Stimulated activated CD4-positive, alpha-beta T cell treated with anti-CD3 and anti-CD28 coated beads, TNF-alpha, amount 100 ng/mL, for 48 hours (primary cell): ENCODE measurements at regions not wholly inside any gene's neighbourhood (a gene's known extent, or its start where the extent isn't known, plus 50 kb on each side); places are given as distances from the start of the nearest gene placed in this dataset.

Experiments used
- DNase-seq, 3 donors: peaks; one replicate each; pipeline ENCODE4 v3.0.0-alpha.2; 2020; ENCODE audit warnings: low read depth in 3 of 3

DNA sequence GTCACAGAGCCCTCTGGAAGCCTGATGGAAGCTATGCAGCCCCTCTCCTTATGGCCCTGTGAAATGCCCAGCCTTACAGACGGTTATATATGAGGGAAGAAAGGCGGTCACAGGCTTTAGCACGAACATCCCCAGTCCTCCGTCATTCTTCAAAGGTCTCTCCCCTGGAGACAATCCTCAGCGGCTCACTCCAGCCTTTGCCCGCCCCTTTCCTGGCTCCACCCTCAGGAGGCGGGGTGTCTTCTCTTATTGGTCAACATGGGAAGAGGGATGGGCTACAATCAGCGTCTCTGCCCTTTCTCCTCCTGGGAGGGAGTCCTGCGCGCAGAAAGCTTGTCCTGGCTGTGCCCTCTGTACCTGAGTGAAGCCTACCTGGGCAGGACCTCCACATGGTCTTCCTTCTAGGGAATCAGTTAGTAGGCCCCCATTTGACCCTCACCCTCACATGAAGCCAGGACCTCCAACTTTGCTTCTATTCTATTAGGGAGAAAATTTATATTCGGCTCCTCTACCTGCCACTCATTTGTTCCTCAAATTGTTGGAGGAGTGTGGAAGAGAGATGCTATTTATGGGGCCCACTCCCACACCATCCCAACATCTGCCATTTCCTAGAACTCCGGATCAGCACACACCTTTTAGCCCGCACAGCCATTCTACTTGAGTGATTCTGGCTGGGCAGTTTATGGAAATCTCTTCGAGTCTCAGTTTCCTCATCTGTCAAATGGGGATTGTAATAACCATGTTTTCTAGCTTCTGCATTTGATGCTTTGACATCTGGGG is 112.9 kb upstream of the SLC6A11 start:
- DNase-seq: no peak

DNA sequence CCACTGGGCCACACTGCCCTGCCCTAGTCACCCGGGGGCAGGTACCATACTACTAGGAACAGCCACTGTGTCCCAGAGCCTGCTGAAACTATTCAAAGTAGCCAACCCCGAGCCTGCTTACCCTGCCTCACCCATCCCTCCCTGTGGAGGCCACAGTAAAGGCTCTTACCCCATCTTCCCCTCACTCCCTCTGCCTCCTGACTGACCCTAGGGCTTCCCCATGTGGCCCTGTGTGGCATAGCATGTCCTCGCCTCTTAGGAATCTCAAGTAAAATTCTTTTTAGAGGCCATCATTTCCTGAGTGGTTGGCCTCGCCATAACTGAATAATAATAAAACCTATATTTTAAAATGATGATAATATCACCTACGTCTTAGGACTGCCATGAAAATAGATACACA is 112.2 kb upstream of the SLC6A11 start:
- no peak for DNase-seq

DNA sequence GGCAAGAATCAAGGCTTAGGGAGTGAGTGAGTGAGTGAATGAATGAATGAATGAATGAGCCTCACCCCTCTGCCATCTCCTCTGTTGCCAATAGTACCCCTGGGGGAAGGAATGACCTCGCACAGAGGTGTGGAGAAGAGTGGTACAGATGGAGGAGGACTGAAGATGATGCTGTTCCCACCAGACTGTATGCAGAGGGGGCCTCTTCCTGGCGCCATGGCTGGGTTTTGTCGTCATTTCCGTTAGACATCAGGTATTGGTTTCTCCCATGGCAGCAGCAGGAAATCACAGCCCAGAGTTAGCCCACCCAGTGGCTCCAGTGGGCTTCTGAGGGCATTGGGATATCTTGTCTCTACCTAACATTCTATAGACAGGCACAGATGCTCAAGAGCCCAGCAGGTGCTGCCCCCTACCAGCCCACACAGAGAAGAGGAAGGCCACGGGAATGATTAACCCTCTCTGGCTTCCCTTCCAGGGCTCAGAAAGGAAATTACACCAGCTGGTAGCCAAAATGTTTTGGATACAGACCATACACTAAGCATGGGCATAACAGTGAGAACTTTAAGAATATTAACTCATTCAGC is 109.8 kb upstream of the SLC6A11 start:
- no peak for DNase-seq

DNA sequence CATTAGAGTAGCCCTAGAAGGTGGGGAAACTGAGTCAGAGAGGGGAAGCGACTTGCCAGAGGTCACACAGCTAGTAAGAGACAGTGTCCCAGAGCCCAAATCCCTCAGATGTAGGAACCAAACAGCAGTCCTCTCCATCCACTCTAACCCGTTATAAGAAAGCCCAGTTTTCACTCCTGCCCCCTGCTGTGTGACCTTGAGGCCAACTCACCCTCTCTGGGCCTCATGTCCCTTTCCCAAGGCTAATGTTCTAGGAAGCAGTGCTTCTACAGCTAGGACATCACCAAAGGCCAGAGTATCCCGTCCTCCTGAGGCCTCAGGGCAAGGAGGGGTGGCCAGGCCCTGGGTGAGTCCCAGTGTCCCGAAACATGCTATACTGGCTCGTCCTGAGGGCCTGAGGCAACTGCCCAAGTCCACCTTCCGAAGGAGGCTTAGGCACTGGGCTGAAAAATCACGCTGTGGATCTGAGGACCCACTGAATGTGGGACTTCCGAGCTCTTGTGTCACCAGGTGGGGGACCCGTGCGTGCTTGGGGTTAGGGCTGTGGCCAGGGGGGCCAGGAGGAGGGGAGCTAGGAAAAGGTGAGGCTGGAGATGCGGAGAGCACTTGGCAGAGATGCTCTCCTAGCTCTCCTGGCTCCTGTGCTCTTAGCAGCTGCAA is 109.2 kb upstream of the SLC6A11 start:
- DNase-seq: no peak

DNA sequence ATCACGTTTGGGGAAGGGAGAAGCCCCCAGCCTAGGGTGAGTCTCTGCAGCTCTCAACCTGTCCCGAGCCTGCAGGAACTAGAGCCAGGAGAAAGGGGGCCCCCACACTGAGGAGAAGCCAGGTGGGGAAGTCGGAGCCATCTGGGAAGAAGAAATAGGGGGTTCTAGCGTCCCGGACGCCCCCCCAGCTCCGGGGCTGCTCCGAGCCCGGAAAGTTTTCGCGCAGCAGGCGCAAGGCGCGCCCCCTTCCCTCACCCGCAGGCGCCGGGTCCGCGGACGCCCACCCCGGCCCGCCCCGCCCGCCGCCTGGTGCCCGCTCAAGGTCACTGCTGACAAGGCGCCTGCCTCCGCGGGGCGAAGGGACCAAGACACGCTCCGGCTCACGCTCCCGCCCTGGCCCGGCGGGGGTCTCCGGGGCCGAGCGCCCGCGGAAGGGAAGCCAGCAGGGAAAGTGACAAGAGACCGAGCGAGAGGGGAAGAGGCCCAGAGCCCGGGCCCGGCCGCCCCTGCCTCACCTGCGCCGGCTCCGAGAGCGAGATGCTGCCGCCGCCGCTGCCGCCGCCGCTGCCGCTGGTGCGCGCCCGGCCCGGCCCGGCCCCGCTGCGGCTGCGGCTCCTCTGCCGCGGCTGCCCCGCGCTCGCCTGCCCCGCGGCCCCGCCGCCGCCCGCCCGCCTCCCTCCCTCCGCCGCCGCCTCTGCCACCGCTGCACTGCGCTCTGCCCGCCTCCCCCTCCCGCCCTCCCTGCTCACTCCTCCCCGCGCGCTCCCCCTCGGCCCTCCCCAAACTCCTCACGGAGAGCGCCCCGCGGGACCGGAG is 108.4 kb upstream of the SLC6A11 start:
- DNase-seq: no peak

DNA sequence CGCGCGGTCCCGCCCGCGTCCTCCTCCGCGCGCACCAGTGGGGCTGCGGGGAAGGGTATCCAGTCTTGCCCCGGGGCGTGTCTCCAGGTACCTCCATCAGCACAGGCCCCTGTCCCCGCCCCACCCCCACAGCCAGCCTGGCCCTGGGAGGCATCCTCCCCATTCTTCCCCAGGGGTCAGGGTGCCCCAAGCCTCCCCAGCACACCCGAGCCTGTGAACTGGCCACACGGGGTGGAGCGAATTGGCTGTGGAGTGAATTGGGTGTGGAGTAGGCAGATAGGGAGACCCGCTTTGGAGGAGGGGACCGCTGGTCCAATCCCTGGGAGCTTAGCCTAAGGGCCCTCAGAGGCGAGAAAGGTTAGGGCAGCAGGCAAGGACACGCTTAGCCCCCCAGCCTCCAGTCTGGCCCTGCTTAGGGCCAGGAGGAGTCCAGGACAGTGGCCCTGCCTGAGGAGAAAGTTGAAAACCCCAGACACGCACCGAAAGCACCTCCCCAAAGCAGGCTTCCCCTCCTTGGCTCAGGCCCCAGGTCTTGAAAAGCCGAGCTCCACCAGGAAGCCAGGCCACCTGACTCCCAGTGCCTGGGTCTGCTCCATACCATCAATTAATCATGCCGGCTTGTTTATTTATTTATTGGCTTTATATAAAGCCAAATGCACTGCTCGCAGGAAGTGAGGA is 107.7 kb upstream of the SLC6A11 start:
- no peak for DNase-seq

DNA sequence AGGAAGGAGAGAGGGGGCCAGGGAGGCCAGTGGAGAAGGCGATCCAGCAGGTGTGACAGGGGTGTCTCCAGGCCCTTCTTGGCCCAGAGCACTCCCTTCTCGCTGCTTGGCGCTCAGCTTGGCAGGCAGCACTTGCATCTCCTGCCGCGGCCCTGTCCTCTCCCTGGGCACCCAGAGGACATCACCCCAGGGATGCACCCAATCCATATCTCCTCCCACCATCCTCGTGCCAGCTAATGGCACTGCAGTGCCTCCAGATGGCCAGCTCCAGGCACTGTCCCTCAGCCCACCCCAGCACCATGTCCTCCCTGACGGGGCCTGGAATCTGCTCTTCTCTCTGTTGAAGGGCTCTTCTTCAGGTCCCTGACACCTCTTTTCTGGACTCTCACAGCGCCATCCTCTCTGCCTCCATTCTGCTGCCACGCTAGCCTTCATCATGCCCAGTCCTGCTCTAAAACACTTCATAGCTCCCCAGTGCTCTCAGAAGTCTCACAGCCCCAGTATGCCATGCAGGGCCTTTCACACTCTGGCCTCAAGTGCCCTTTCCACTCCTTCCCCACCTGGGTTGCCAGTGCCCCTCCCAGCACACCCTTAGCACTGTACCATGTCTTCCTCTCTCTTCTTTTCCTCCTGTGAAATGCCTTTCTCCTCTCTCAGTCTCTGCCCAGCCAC is 106.8 kb upstream of the SLC6A11 start:
- no peak for DNase-seq

DNA sequence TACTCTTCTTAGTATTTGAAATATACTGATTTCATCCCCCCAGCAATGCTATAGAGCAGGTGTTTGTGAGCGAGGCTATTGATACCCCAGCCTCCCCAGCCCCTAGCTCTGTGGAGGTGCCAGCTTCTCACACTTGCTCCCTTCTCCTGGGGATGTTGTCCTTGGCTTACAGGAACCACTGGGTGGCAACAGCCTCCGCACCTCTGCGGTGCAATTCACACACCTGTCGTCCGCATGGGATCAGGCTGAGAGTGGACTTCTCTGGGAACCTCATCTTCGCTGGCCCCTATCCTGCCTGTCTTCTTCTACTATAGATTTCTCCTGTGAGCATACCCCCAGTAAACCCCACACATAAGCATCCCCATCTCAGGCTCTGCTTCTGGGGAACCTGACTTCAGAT is 103.9 kb upstream of the SLC6A11 start:
- DNase-seq: no peak

DNA sequence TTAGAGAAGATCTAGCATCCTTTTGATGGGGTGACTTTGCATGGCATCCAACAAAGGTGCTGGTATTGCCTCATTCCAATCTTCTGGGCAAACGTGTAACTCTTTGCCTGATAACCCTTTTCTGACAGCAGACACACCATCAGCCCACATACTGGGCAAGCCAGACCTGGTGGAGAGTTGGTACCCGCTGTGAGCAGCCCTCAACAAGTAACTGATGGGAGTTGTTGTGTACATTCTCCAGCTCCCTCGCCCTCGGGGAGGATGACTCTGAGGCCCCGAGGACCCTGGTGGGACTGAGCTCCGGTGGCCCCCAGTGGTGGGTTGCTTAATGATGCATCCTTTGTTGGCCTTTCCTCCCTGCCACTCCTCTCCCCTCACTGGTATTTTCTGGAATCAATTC is 102.4 kb upstream of the SLC6A11 start:
- no peak for DNase-seq

DNA sequence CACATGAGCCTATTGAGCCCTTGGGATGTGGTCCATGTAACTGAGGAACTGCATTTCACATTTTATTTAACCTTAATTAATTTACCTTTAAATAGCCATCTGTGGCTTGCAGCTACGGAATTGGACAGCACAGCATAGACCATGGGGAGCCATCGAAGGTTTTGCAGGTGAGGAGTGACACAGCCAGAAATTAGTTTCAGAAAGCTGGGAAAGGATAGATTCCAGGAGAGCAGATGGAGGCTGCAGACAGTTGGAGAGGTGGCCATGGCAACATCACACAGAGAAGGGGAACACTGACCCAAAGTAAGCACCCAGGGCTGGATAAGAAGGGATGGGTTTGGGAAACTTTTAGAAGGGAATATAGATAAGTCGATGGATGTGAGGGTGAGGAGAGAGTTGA is 100.1 kb upstream of the SLC6A11 start:
- DNase-seq: no peak

DNA sequence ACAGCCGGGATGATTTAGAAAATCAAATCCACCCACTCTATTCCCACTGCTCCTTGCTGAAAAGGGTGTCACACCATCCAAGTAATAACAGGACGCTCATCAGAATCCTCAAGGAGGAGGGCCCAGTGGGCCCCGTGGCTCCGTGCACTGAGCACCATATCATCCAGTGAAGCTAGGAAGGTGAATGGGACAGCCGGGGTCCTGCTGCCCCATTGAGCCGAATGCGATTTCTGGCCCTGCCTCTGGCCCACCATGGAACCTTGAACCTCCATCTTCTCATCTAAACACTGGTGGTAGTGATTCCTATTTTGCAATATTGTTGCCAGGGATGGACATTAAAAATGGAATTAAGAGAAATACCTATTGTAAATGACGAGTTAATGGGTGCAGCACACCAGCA is 99.1 kb upstream of the SLC6A11 start:
- DNase-seq: no peak

DNA sequence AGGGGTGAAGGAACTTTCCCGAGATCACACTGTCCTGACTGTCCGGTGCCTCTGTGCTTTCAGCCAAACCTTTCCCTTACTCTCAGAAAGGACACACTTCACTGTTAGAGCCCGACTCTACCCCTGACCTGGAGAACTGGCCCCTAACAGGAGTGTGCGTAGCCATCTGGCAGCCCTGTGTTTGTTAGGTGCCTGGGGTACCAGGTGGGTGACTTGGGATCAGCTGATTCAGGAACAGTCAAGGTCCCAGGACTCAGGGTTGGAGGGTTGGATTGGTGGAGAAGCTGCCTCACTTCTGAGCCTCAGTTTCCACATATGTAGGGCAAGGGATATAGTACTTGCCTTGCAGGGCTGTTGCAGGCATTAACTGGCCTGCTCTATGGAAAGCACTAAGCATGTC is 98.3 kb upstream of the SLC6A11 start:
- DNase-seq: no peak

DNA sequence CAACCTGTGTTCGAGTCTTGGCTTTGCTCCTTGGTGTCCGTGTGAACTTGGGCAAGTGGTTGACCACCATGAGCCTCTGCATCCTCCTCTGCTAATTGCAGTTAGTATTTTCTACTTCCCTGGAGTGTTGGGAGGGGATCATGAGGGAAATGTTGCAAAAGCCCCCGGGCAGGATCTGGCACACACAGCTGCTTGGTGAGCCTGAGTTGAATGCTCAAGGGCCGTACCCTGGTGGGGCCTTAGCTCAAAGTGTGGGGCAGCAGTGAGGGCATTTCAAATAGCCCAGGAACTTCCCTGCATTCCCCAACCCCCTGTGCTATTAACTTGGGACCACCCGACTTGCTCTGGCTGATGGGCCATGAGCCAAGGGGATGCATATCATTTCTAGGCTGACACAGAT is 94.9 kb upstream of the SLC6A11 start:
- no peak for DNase-seq

DNA sequence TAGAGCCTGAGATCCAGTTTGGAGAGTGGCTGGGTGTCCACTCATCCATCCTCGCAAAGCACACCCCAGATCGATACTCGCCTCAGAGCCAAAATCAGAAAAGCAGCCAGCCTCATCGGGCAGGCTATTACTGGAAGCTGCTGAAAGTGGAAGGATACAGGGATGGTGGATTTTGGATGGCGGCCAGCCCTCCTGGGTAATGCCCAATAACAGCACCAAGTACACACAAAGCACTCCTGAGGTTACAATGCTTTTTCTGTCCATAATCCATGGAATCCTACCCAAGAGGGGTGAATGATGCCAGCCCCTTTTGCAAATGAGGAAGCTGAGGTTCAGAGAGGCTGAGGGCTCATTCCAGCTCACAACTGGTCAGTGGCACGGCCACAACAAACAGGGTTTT is 93.1 kb upstream of the SLC6A11 start:
- no peak for DNase-seq

DNA sequence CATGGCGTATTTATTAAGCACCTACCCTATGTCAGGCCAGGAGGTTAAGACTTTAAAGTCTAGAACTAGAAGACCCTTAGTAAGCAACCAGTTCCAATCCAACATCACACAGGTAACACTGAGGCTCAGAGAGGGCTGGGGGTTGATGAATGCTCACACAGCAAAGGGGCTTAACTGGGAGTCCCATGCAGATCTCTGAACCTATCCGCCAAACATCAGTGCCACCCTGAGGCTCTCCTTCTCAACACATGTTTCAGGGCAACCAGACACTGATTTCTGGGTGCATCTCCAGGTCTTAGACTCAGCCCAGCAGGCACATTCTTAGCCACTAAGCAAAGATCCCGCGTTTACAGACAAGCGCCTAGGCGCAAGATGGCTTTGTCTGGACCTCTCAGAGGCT is 92.0 kb upstream of the SLC6A11 start:
- no peak for DNase-seq

DNA sequence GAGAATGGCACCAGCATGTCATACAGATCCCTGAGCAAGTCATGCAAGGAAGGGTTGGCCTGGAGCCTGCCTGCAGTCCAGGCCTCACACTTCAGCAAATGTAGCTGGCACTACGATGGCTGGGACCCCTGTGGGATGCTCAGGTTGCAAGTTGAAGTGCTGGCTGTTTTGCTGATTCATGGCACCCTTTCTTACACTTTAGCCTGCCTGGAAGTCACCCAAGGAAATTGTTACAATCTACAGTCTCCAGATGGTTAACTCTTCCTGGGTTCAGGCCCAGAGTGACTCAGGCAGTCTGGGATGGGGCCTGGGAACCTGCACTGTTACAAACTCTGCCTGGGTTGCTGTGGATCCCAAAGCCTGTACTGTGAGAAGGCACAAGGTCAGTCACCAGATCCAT is 91.0 kb upstream of the SLC6A11 start:
- no peak for DNase-seq

DNA sequence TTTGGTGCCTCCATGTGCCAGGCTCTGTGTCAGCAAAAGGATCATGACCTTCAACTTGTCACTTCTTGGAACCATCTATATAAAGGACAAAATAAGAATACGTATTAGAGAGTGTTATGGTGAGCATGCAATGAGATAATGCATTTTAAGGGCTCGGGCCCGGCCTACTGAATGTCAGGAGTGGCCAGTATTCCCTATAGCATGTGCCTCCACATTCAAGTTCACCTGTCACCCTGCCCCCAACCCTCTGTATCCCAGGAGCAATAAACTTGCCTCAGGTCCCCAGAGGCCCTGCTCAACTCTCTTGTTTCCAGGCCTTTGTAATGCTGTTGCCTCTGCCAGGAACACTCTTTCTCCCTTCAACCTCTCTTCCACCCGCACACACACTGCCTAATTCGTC is 90.2 kb upstream of the SLC6A11 start:
- no peak for DNase-seq

DNA sequence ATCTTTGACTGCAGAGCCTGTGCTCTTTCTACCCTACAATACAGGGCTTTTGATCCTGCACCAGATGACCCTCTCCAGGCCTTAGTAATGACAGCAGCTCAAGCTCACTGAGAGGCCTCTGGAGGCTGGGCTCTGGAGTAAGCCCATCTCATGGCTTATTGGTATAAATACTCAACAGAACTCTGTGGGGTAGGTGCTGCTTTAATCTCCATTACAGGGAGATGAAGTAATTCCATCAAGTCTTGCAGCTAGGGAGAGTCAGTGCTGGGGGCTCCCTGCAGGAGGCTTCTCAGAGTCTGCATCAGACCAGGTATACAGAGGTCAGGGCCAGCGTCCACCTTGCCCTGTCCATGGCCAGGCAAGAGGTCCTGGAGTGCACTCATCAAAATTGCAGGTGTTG is 89.2 kb upstream of the SLC6A11 start:
- DNase-seq: no peak

DNA sequence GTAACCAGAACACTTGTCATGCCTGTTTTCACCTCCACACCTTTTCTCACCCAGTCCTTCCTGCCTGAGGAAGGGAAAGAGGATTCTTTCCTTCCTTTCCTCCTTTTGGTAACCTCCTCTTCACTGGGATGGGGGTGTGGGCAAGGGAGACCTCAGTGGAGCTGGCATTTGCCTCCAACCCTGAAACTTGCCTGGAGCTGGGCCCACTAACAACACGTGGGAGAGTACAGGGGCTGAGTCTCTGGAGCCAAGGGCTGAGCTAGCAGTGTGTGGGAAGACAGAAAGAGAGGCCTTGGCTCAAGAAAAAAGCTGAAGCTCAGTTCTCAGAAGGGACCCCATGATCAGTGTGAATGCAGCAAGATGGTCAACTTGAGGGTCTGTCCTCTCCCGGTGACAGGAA is 86.6 kb upstream of the SLC6A11 start:
- DNase-seq: no peak

DNA sequence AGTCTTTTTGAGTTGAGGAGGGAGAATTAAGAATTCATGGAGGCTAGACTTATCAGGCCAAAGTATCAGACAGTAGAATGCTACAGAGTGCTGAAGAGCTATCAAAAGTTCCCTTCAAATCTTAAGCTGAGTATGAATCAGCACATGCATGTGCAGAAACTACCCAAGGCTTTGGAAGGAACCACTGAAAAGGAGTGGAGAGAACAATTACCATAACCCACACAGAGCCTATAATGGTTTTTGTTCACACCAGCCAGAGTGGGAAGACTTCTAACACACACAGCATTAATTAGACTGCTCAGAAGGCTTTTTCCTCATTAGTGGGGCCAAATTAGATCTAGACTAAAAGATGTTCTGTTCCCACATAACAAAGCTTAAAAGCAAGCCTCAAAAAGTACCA is 83.7 kb upstream of the SLC6A11 start:
- DNase-seq: no peak

DNA sequence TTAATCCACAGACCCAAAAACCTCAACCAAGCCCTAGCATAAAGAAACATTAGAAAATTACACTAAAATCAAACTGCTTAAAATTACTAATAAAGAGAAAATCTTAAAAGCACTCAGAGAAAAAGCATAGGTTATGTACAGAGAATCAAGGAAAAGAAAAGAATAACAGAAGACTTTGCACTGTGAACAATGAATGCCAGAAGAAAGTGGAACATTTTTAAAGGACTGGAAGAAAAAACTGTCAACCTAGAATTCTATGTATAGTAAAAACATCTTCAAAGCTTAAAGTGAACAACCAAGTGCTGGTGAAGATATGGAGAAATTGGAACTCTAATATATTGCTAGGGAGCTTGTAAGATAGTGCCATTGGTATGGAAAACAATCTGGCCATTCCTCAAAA is 82.7 kb upstream of the SLC6A11 start:
- no peak for DNase-seq
